SW480 (cell line): ENCODE measurements at regions not wholly inside any gene's neighbourhood (a gene's known extent, or its start where the extent isn't known, plus 50 kb on each side); places are given as distances from the start of the nearest gene placed in this dataset.
A peak's percentile ranks its signal among the peaks of the same experiment; 100 is the strongest.
"Not testable (repeated sequence)": the region's sequence is repeated elsewhere in the genome, so short reads cannot be mapped to it uniquely, and the experiment has no call there.

Experiments
- DNase-seq: peaks from one replicate; pipeline ENCODE4 v3.0.0-alpha.2; 2016; ENCODE audit warnings: low spot score

GRCh38 chr4:138614398-138615142, 372.4 kb upstream of the SLC7A11 start:
- no peak for DNase-seq

GRCh38 chr4:138612428-138612827, 370.3 kb upstream of the SLC7A11 start:
- DNase-seq = no peak

- DNase-seq = no peak
Observed at GRCh38 chr4:138611721-138612120, 369.6 kb upstream of the SLC7A11 start.

- no peak for DNase-seq
Observed at GRCh38 chr4:138611017-138611416, 368.9 kb upstream of the SLC7A11 start.

GRCh38 chr4:138609943-138610350, 367.8 kb upstream of the SLC7A11 start:
- no peak for DNase-seq

- DNase-seq = no peak
Observed at GRCh38 chr4:138604556-138604955, 362.4 kb upstream of the SLC7A11 start.

- DNase-seq = no peak
Observed at GRCh38 chr4:138602664-138603063, 360.5 kb upstream of the SLC7A11 start.

GRCh38 chr4:138599965-138600364, 357.8 kb upstream of the SLC7A11 start:
- DNase-seq = no peak

- DNase-seq = no peak
Observed at GRCh38 chr4:138598226-138598625, 356.1 kb upstream of the SLC7A11 start.

- no peak for DNase-seq
Observed at GRCh38 chr4:138596896-138597295, 354.7 kb upstream of the SLC7A11 start.

GRCh38 chr4:138595731-138596460, 353.7 kb upstream of the SLC7A11 start:
- DNase-seq = no peak

- DNase-seq = no peak
Observed at GRCh38 chr4:138595171-138595570, 353.0 kb upstream of the SLC7A11 start.

GRCh38 chr4:138592796-138593195, 350.6 kb upstream of the SLC7A11 start:
- no peak for DNase-seq

GRCh38 chr4:138591808-138592207, 349.7 kb upstream of the SLC7A11 start:
- DNase-seq = no peak

- DNase-seq = no peak
Observed at GRCh38 chr4:138588501-138588900, 346.4 kb upstream of the SLC7A11 start.

- DNase-seq = no peak
Observed at GRCh38 chr4:138579146-138579545, 337.0 kb upstream of the SLC7A11 start.

- not testable (repeated sequence) for DNase-seq
Observed at GRCh38 chr4:138577826-138578225, 335.7 kb upstream of the SLC7A11 start.

- DNase-seq = no peak
Observed at GRCh38 chr4:138577145-138577544, 335.0 kb upstream of the SLC7A11 start.

- peak; percentile 35 for DNase-seq
Observed at GRCh38 chr4:138576684-138577083, 334.5 kb upstream of the SLC7A11 start.

- DNase-seq = no peak
Observed at GRCh38 chr4:138573246-138573645, 331.1 kb upstream of the SLC7A11 start.

GRCh38 chr4:138572007-138572406, 329.9 kb upstream of the SLC7A11 start:
- peak; percentile 15 for DNase-seq

GRCh38 chr4:138567696-138568095, 325.5 kb upstream of the SLC7A11 start:
- DNase-seq = no peak

- no peak for DNase-seq
Observed at GRCh38 chr4:138565576-138565975, 323.4 kb upstream of the SLC7A11 start.
